Gastrocnemius medialis (tissue), 4 donors: ENCODE measurements at regions not wholly inside any gene's neighbourhood (a gene's known extent, or its start where the extent isn't known, plus 50 kb on each side); places are given as distances from the start of the nearest gene placed in this dataset.
"Not testable (repeated sequence)": the region's sequence is repeated elsewhere in the genome, so short reads cannot be mapped to it uniquely, and the experiment has no call there.

ENCODE experiments used
- ATAC-seq, 2 donors: fragments of 150-250 bp; one replicate each; pipeline ENCODE4 v1.9.1; 2016
- DNase-seq, 2 donors: peaks; one replicate each; pipeline ENCODE4 v3.0.0-alpha.2; 2019
- H3K27ac ChIP-seq, 4 donors: fragments of 200-600 bp; sonication (generic); 1 replicate in 1 of 4; 2 replicates in 3 of 4; pipeline ENCODE4 v1.5.1; 2016 to 2018; ENCODE audit warnings: mild to moderate bottlenecking in 2 of 4, moderate library complexity in 1 of 4
- H3K27me3 ChIP-seq, 3 donors: fragments of 200-600 bp; sonication (generic) in 2 of 3; 1 replicate in 1 of 3; 2 replicates in 2 of 3; pipeline versions ENCODE4 v1.5.1 to v1.6.0; 2016 to 2019; ENCODE audit warnings: mild to moderate bottlenecking in 1 of 3, moderate library complexity in 1 of 3
- H3K36me3 ChIP-seq, 2 donors: fragments of 200-600 bp; sonication (generic) in 1 of 2; one replicate each; pipeline ENCODE4 v1.5.1; 2017 to 2018
- H3K4me1 ChIP-seq, 2 donors: fragments of 200-600 bp; sonication (generic) in 1 of 2; one replicate each; pipeline ENCODE4 v1.5.1; 2016 to 2017; ENCODE audit warnings: mild to moderate bottlenecking in 2 of 2
- H3K4me3 ChIP-seq, 4 donors: fragments of 200-600 bp; sonication (generic) in 3 of 4; 1 replicate in 1 of 4; 2 replicates in 3 of 4; pipeline ENCODE4 v1.5.1; 2016 to 2019; ENCODE audit warnings: mild to moderate bottlenecking in 2 of 4
- H3K9me3 ChIP-seq, 3 donors: fragments of 200-600 bp; sonication (generic) in 2 of 3; 1 replicate in 1 of 3; 2 replicates in 2 of 3; pipeline ENCODE4 v1.5.1; 2016 to 2019
- CTCF ChIP-seq, 5 experiments: fragments of 450-650 bp in 3 of 5; fragments of 200-600 bp in 2 of 5; sonication (generic) in 2 of 5; IDR thresholded peaks in 4 of 5; conservative IDR thresholded peaks in 1 of 5; 1 replicate in 4 of 5; 2 replicates in 1 of 5; pipeline ENCODE4 v1.5.1; 2016 to 2019; ENCODE audit warnings: antibody characterized with exemption in 5 of 5, mild to moderate bottlenecking in 3 of 5, moderate library complexity in 3 of 5
- POLR2A ChIP-seq, 2 donors: fragments of 450-650 bp; IDR thresholded peaks; one replicate each; pipeline ENCODE4 v1.6.1; 2017; ENCODE audit warnings: antibody characterized with exemption in 2 of 2, mild to moderate bottlenecking in 2 of 2, moderate library complexity in 2 of 2
- in situ Hi-C, 4 donors: fragments of 200-750 bp; cut with MboI; loops; one replicate each; pipeline versions ENCODE4 v1.15.0 to v1.8.0; 2017; ENCODE audit warnings: low sequenced_read_pairs in 4 of 4
- intact Hi-C: fragments of 100-400 bp; cut with DNase I; formaldehyde crosslinking; loops from one replicate; pipeline ENCODE4 v1.15.1; 2023; ENCODE audit warnings: low total_unique reads

DNA sequence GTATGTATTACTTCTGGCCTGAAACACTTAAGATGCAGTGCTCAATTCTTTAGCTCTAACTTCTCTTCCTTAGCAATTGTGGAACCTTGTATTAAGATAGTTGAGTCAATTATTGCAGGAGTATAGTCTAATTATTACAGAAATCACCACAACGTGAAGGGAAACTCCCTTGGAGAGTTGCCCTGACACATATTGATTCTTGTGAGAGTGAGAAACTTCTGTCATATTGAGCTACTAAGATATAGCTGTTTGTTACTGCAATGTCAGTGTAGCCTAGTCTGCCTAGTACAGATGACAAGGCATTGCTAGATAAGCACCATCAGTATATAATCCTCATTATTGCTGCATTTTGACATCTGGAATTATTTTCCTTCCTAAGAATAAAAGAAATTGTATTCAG, 82.7 kb upstream of the TEX13C start:
- Histone ChIP-seq H3K36me3 (no peaks in the 10 kb centered on the region), H3K27ac (no peak overlapping the region), H3K9me3 (no peaks in the 10 kb centered on the region), H3K4me3 (no peak overlapping the region), H3K4me1 (no peaks in the 10 kb centered on the region), H3K27me3 (no peaks in the 10 kb centered on the region)
- TF ChIP-seq POLR2A (IDR thresholded peaks at IDR 0.05) = no peak
- no peak for TF ChIP-seq CTCF (IDR thresholded peaks at IDR 0.05 in 4 of 5, conservative IDR thresholded peaks at IDR 0.05 in 1 of 5)
- ATAC-seq = no peak
- in situ Hi-C loops = no loop called here
- intact Hi-C loops = no loop called here
- DNase-seq = no peak

GRCh38 chrX:125248931-125249330, 70.7 kb upstream of the TEX13C start:
- no peak for DNase-seq
- Histone ChIP-seq H3K36me3 (no peaks in the 10 kb centered on the region), H3K4me1 (no peaks in the 10 kb centered on the region), H3K9me3 (no peaks in the 10 kb centered on the region), H3K4me3 (no peak overlapping the region), H3K27ac (no peak overlapping the region), H3K27me3 (no peaks in the 10 kb centered on the region)
- no peak for TF ChIP-seq POLR2A (IDR thresholded peaks at IDR 0.05)
- TF ChIP-seq CTCF (IDR thresholded peaks at IDR 0.05 in 4 of 5, conservative IDR thresholded peaks at IDR 0.05 in 1 of 5) = no peak
- intact Hi-C loops (no loop called here), in situ Hi-C loops (no loop called here)
- no peak for ATAC-seq

DNA sequence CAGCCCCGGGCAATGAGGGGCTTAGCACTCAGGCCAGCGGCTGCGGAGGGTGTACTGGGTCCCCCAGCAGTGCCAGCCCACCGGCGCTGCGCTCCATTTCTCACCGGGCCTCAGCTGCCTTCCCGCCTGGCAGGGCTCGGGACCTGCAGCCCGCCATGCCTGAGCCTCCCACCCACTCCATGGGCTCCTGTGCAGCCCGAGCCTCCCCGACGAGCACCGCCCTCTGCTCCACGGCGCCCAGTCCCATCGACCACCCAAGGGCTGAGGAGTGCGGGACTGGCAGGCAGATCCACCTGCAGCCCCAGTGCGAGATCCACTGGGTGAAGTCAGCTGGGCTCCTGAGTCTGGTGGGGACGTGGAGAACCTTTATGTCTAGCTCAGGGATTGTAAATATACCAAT, 63.9 kb upstream of the TEX13C start:
- ATAC-seq, intact Hi-C loops, H3K9me3 ChIP-seq, H3K4me1 ChIP-seq, H3K36me3 ChIP-seq, H3K4me3 ChIP-seq, H3K27me3 ChIP-seq, H3K27ac ChIP-seq, in situ Hi-C loops, DNase-seq: not testable (repeated sequence)

- Histone ChIP-seq H3K9me3 (no peaks in the 10 kb centered on the region), H3K36me3 (no peaks in the 10 kb centered on the region), H3K4me1 (no peaks in the 10 kb centered on the region), H3K27me3 (no peaks in the 10 kb centered on the region), H3K27ac (no peak overlapping the region), H3K4me3 (no peak overlapping the region)
- in situ Hi-C loops (no loop called here), intact Hi-C loops (no loop called here)
- no peak for TF ChIP-seq POLR2A (IDR thresholded peaks at IDR 0.05)
- TF ChIP-seq CTCF (IDR thresholded peaks at IDR 0.05 in 4 of 5, conservative IDR thresholded peaks at IDR 0.05 in 1 of 5) = no peak
- DNase-seq (no peak), ATAC-seq (no peak)
Measured at GRCh38 chrX:125262836-125263235, 56.8 kb upstream of the TEX13C start.

DNA sequence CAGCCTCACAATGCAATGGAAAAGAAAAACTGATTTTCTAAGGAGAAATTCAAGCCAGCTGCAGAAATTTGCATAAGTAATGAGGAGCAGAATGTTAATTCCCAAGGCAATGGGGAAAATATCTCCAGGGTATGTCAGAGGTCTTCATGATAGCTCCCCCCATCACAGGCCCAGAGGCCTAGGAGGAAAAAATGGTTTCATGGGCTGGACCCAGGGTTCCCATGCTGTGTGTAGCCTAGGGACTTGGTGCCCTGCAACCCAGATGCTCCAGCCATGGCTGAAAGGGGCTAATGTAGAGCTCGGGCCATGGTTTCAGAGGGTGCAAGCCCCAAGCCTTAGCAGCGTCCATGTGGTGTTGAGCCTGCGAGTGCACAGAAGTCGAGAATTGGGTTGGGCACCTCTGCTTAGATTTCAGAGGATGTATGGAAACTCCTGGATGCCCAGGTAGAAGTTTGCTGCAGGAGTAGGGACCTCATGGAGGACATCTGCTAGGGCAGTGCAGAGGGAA, 53.5 kb upstream of the TEX13C start:
- Histone ChIP-seq H3K36me3 (no peaks in the 10 kb centered on the region), H3K4me3 (no peak overlapping the region), H3K27ac (no peak overlapping the region), H3K4me1 (no peaks in the 10 kb centered on the region), H3K9me3 (no peaks in the 10 kb centered on the region), H3K27me3 (no peaks in the 10 kb centered on the region)
- ATAC-seq (no peak), DNase-seq (no peak)
- TF ChIP-seq CTCF (IDR thresholded peaks at IDR 0.05 in 4 of 5, conservative IDR thresholded peaks at IDR 0.05 in 1 of 5) (no peak), POLR2A (IDR thresholded peaks at IDR 0.05) (no peak)
- in situ Hi-C loops = no loop called here
- intact Hi-C loops = no loop called here
